ENCODE measurements at regions not wholly inside any gene's neighbourhood (a gene's known extent, or its start where the extent isn't known, plus 50 kb on each side); places are given as distances from the start of the nearest gene placed in this dataset.

- H3K27me3 ChIP-seq: no peaks in the 10 kb centered on the region
- DNase-seq: no peak
- H3K36me3 ChIP-seq: no peaks in the 10 kb centered on the region
- H3K9me3 ChIP-seq: no peaks in the 10 kb centered on the region
- no peak overlapping the region for H3K4me3 ChIP-seq
- TF ChIP-seq CTCF (IDR thresholded peaks at IDR 0.05) (no peak), POLR2A (IDR thresholded peaks at IDR 0.05) (no peak)
- H3K27ac ChIP-seq: no peak overlapping the region
- H3K4me1 ChIP-seq: no peaks in the 10 kb centered on the region
Observed at GRCh38 chr15:93478947-93479346, 389.9 kb upstream of the RGMA start.

GRCh38 chr15:93477721-93478120, 388.7 kb upstream of the RGMA start:
- Histone ChIP-seq H3K4me1 (no peaks in the 10 kb centered on the region), H3K4me3 (no peak overlapping the region), H3K27me3 (no peaks in the 10 kb centered on the region), H3K9me3 (no peaks in the 10 kb centered on the region), H3K36me3 (no peaks in the 10 kb centered on the region), H3K27ac (no peak overlapping the region)
- TF ChIP-seq CTCF (IDR thresholded peaks at IDR 0.05) (no peak), POLR2A (IDR thresholded peaks at IDR 0.05) (no peak)
- DNase-seq: no peak

- TF ChIP-seq CTCF (IDR thresholded peaks at IDR 0.05): no peak
- TF ChIP-seq POLR2A (IDR thresholded peaks at IDR 0.05): no peak
- H3K27me3 ChIP-seq: no peaks in the 10 kb centered on the region
Observed at GRCh38 chr15:93477188-93477587, 388.2 kb upstream of the RGMA start.

GRCh38 chr15:93476491-93477177, 387.6 kb upstream of the RGMA start:
- no peak overlapping the region for H3K4me3 ChIP-seq
- H3K9me3 ChIP-seq: no peaks in the 10 kb centered on the region
- no peaks in the 10 kb centered on the region for H3K27me3 ChIP-seq
- no peak for DNase-seq
- H3K27ac ChIP-seq: no peak overlapping the region
- H3K4me1 ChIP-seq: no peaks in the 10 kb centered on the region
- TF ChIP-seq POLR2A (IDR thresholded peaks at IDR 0.05) (no peak), CTCF (IDR thresholded peaks at IDR 0.05) (no peak)
- H3K36me3 ChIP-seq: no peaks in the 10 kb centered on the region

More at GRCh38 chr15:93477188-93477587, 388.2 kb upstream of the RGMA start:
- no peaks in the 10 kb centered on the region for H3K36me3 ChIP-seq
- H3K27ac ChIP-seq: no peak overlapping the region
- no peaks in the 10 kb centered on the region for H3K4me1 ChIP-seq
- H3K4me3 ChIP-seq: no peak overlapping the region
- no peak for DNase-seq
- H3K9me3 ChIP-seq: no peaks in the 10 kb centered on the region

GRCh38 chr15:93474728-93475127, 385.7 kb upstream of the RGMA start:
- H3K36me3 ChIP-seq: no peaks in the 10 kb centered on the region
- H3K27me3 ChIP-seq: no peaks in the 10 kb centered on the region
- H3K4me3 ChIP-seq: no peak overlapping the region
- TF ChIP-seq CTCF (IDR thresholded peaks at IDR 0.05): no peak
- TF ChIP-seq POLR2A (IDR thresholded peaks at IDR 0.05): no peak
- no peaks in the 10 kb centered on the region for H3K9me3 ChIP-seq
- H3K4me1 ChIP-seq: no peaks in the 10 kb centered on the region
- DNase-seq: no peak
- no peak overlapping the region for H3K27ac ChIP-seq

- H3K27me3 ChIP-seq: no peaks in the 10 kb centered on the region
- H3K36me3 ChIP-seq: no peaks in the 10 kb centered on the region
- no peak for DNase-seq
- no peak overlapping the region for H3K4me3 ChIP-seq
- H3K9me3 ChIP-seq: no peaks in the 10 kb centered on the region
- no peak overlapping the region for H3K27ac ChIP-seq
- no peak for TF ChIP-seq CTCF (IDR thresholded peaks at IDR 0.05)
- no peak for TF ChIP-seq POLR2A (IDR thresholded peaks at IDR 0.05)
- no peaks in the 10 kb centered on the region for H3K4me1 ChIP-seq
Observed at GRCh38 chr15:93469994-93470393, 381.0 kb upstream of the RGMA start.
